ENCODE measurements at regions not wholly inside any gene's neighbourhood (a gene's known extent, or its start where the extent isn't known, plus 50 kb on each side); places are given as distances from the start of the nearest gene placed in this dataset.

- no peaks in the 10 kb centered on the region for H3K27me3 Mint-ChIP-seq
- no peak overlapping the region for H3K27ac Mint-ChIP-seq
- no peaks in the 10 kb centered on the region for H3K9me3 Mint-ChIP-seq (ENCODE audit: low read depth)
- ATAC-seq (no peak), DNase-seq (no peak)
- intact Hi-C loops (cut with DNase I, micrococcal nuclease): no loop called here
- no peak overlapping the region for H3K4me3 Mint-ChIP-seq
- ChIA-PET POLR2A (no interaction called here), CTCF (no interaction called here)
- H3K36me3 Mint-ChIP-seq (ENCODE audit: low read depth): no peaks in the 10 kb centered on the region
- no peaks in the 10 kb centered on the region for H3K4me1 Mint-ChIP-seq
These were observed 155.1 kb downstream of the MAT2B start for GRCh38 chr5:163660486-163660885.

DNA sequence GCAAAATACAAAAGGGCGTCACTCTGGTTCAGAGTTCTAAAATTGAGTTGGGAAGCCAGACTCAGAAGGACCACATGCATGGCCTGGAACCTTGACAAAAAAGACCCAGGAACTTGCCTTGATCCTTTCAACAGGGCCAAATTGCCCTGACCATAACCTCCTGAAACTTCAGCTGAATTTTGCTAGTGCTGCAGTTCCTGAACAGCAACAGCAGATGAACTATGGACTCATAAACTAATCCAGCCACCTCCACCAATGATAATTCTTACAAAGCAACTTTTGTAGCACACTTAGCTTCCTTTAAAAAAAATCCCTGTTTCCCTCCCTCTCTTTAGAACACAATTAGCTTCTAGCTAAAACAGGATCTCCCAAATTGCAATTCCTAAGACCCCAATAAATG lies 155.9 kb downstream of the MAT2B start:
- Mint-ChIP-seq H3K27me3 (peaks cover 1% of the 10 kb centered on the region), H3K36me3 (ENCODE audit: low read depth) (no peaks in the 10 kb centered on the region), H3K27ac (no peak overlapping the region), H3K4me1 (no peaks in the 10 kb centered on the region), H3K4me3 (no peak overlapping the region), H3K9me3 (ENCODE audit: low read depth) (no peaks in the 10 kb centered on the region)
- ATAC-seq: no peak
- intact Hi-C loops (cut with DNase I, micrococcal nuclease): no loop called here
- no peak for DNase-seq
- CTCF ChIA-PET: no interaction called here
- POLR2A ChIA-PET: no interaction called here

DNA sequence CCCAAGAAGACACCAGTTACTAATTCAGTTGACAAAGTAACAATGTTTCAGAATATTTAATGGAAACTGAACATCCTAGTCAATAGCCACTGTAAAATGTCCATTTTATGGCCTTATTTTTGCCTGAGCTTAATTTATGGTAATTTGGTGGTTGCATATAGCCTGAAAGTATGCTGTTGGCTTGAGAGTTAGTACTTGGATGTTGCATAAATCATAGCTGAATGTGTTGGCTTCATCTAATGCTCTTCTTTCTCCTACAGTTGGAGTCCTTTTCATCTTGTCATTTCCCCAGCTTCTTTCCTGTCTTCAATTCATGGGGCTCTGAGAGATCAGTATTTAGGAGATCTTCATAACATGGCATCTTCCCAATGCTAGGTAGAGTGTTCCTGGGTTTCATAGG lies 164.6 kb downstream of the MAT2B start:
- H3K9me3 Mint-ChIP-seq (ENCODE audit: low read depth): no peaks in the 10 kb centered on the region
- no peak overlapping the region for H3K4me3 Mint-ChIP-seq
- H3K36me3 Mint-ChIP-seq (ENCODE audit: low read depth): no peaks in the 10 kb centered on the region
- H3K4me1 Mint-ChIP-seq: no peaks in the 10 kb centered on the region
- intact Hi-C loops (cut with DNase I, micrococcal nuclease): no loop called here
- peaks cover 3% of the 10 kb centered on the region for H3K27me3 Mint-ChIP-seq
- ChIA-PET POLR2A (no interaction called here), CTCF (no interaction called here)
- no peak overlapping the region for H3K27ac Mint-ChIP-seq
- ATAC-seq (no peak), DNase-seq (no peak)

DNA sequence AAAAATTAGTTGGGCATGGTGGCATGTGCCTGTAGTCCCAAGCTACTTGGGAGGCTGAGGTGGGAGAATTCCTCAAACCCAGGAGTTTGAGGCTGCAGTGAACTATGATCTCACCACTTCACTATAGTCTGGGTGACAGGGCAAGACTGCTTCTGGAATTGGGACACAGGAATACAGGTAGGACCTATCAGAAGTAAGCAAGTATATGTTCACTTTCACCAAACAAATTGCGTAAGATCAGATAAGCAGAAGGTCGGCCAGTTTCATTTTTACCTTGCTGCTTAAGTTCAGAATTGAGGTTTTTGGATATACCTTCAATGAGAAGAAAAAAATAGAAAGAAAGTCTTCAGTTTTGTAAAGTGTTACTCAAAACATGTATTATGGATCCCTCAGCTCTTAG lies 171.7 kb downstream of the MAT2B start:
- intact Hi-C loops (cut with DNase I, micrococcal nuclease): no loop called here
- ChIA-PET CTCF (interaction anchor here (0.9 kb wide), 1 partner anchor 15 kb away, joined by 3 read pairs; no protein-coding TSS in a partner anchor), POLR2A (no interaction called here)
- no peak overlapping the region for H3K4me3 Mint-ChIP-seq
- ATAC-seq: no peak
- no peaks in the 10 kb centered on the region for H3K9me3 Mint-ChIP-seq (ENCODE audit: low read depth)
- DNase-seq: no peak
- H3K27me3 Mint-ChIP-seq: no peaks in the 10 kb centered on the region
- no peaks in the 10 kb centered on the region for H3K4me1 Mint-ChIP-seq
- H3K27ac Mint-ChIP-seq: no peak overlapping the region
- H3K36me3 Mint-ChIP-seq (ENCODE audit: low read depth): no peaks in the 10 kb centered on the region

GRCh38 chr5:163682234-163682633 lies 176.8 kb downstream of the MAT2B start:
- no peak for ATAC-seq
- CTCF ChIA-PET: no interaction called here

GRCh38 chr5:163687414-163687813 lies 182.0 kb downstream of the MAT2B start:
- Mint-ChIP-seq H3K4me3 (no peak overlapping the region), H3K36me3 (ENCODE audit: low read depth) (no peaks in the 10 kb centered on the region), H3K9me3 (ENCODE audit: low read depth) (no peaks in the 10 kb centered on the region), H3K27me3 (no peaks in the 10 kb centered on the region), H3K4me1 (no peaks in the 10 kb centered on the region), H3K27ac (no peak overlapping the region)
- ATAC-seq (no peak), DNase-seq (no peak)
- POLR2A ChIA-PET: no interaction called here
- intact Hi-C loops (cut with DNase I, micrococcal nuclease): no loop called here
- CTCF ChIA-PET: no interaction called here

More at GRCh38 chr5:163682234-163682633, 176.8 kb downstream of the MAT2B start:
- intact Hi-C loops (cut with DNase I, micrococcal nuclease): no loop called here
- H3K9me3 Mint-ChIP-seq (ENCODE audit: low read depth): no peaks in the 10 kb centered on the region
- DNase-seq: no peak
- no peaks in the 10 kb centered on the region for H3K36me3 Mint-ChIP-seq (ENCODE audit: low read depth)
- no peak overlapping the region for H3K4me3 Mint-ChIP-seq
- POLR2A ChIA-PET: no interaction called here
- H3K4me1 Mint-ChIP-seq: no peaks in the 10 kb centered on the region
- H3K27me3 Mint-ChIP-seq: no peaks in the 10 kb centered on the region
- no peak overlapping the region for H3K27ac Mint-ChIP-seq

DNA sequence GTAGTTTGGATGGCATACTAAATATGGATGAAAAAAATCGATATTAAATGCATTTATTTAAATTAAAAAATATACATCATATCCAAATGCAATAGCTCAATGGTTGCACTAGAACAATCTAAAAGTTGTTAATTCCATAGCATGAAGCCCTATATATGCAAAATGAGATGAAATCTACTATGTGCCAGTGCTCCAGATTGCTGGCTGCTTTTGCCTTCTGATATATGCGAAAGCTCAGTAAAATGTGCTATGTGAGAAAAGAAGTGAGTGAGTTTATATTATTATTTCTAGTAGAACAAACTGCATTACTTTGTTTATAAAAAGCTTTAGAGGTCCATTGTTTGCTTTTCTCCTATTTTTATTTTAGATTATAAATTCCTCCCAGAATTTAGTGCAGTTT lies 186.7 kb downstream of the MAT2B start:
- no peak overlapping the region for H3K4me3 Mint-ChIP-seq
- DNase-seq: no peak
- CTCF ChIA-PET: interaction anchor here (1.7 kb wide), 1 partner anchor 15 kb away, joined by 3 read pairs; no protein-coding TSS in a partner anchor
- H3K36me3 Mint-ChIP-seq (ENCODE audit: low read depth): no peaks in the 10 kb centered on the region
- H3K4me1 Mint-ChIP-seq: no peaks in the 10 kb centered on the region
- no peak for ATAC-seq
- H3K9me3 Mint-ChIP-seq (ENCODE audit: low read depth): no peaks in the 10 kb centered on the region
- no peak overlapping the region for H3K27ac Mint-ChIP-seq
- POLR2A ChIA-PET: no interaction called here
- intact Hi-C loops (cut with DNase I, micrococcal nuclease): loop anchor here in 1 of 2 experiments (10.0 kb wide), 1 partner anchor 127 kb away; no protein-coding TSS in a partner anchor
- H3K27me3 Mint-ChIP-seq: no peaks in the 10 kb centered on the region

GRCh38 chr5:163695830-163696578 lies 190.6 kb downstream of the MAT2B start:
- H3K36me3 Mint-ChIP-seq (ENCODE audit: low read depth): no peaks in the 10 kb centered on the region
- no peak overlapping the region for H3K4me3 Mint-ChIP-seq
- H3K9me3 Mint-ChIP-seq (ENCODE audit: low read depth): no peaks in the 10 kb centered on the region
- H3K27ac Mint-ChIP-seq: no peak overlapping the region
- ChIA-PET CTCF (interaction anchor here (0.6 to 1.4 kb wide), 3 partner anchors 808 to 1557 kb away, joined by 3 to 4 read pairs (median 3); no protein-coding TSS in a partner anchor), POLR2A (no interaction called here)
- peak; percentile 5 for DNase-seq
- no peaks in the 10 kb centered on the region for H3K4me1 Mint-ChIP-seq
- H3K27me3 Mint-ChIP-seq: peaks cover 2% of the 10 kb centered on the region
- intact Hi-C loops (cut with DNase I, micrococcal nuclease): loop anchor here (2.0 to 10.0 kb wide), 4 partner anchors 131 to 1511 kb away; no protein-coding TSS in a partner anchor
- peak; percentile 49 for ATAC-seq

- H3K4me1 Mint-ChIP-seq: no peaks in the 10 kb centered on the region
- peaks cover 2% of the 10 kb centered on the region for H3K27me3 Mint-ChIP-seq
- H3K9me3 Mint-ChIP-seq (ENCODE audit: low read depth): no peaks in the 10 kb centered on the region
- ATAC-seq: no peak
- no peak for DNase-seq
- H3K4me3 Mint-ChIP-seq: no peak overlapping the region
- CTCF ChIA-PET: interaction anchor here (0.7 to 1.4 kb wide), 2 partner anchors 807 to 1537 kb away, joined by 3 to 4 read pairs; no protein-coding TSS in a partner anchor
- no peaks in the 10 kb centered on the region for H3K36me3 Mint-ChIP-seq (ENCODE audit: low read depth)
- H3K27ac Mint-ChIP-seq: no peak overlapping the region
- POLR2A ChIA-PET: no interaction called here
- intact Hi-C loops (cut with DNase I, micrococcal nuclease): loop anchor here (2.0 to 10.0 kb wide), 4 partner anchors 132 to 1511 kb away; no protein-coding TSS in a partner anchor
These were observed 191.1 kb downstream of the MAT2B start for GRCh38 chr5:163696579-163696887.

GRCh38 chr5:163706053-163706771 lies 200.8 kb downstream of the MAT2B start:
- ChIA-PET POLR2A (no interaction called here), CTCF (no interaction called here)
- ATAC-seq: no peak

GRCh38 chr5:163712011-163712410 lies 206.6 kb downstream of the MAT2B start:
- H3K27me3 Mint-ChIP-seq: no peaks in the 10 kb centered on the region

More at GRCh38 chr5:163706053-163706771, 200.8 kb downstream of the MAT2B start:
- intact Hi-C loops (cut with DNase I, micrococcal nuclease): no loop called here
- Mint-ChIP-seq H3K4me3 (no peak overlapping the region), H3K4me1 (no peaks in the 10 kb centered on the region), H3K9me3 (ENCODE audit: low read depth) (no peaks in the 10 kb centered on the region), H3K36me3 (ENCODE audit: low read depth) (no peaks in the 10 kb centered on the region), H3K27ac (no peak overlapping the region), H3K27me3 (peaks cover 2% of the 10 kb centered on the region)
- no peak for DNase-seq

GRCh38 chr5:163718272-163718671 lies 212.9 kb downstream of the MAT2B start:
- H3K9me3 Mint-ChIP-seq (ENCODE audit: low read depth): peaks cover 2% of the 10 kb centered on the region
- intact Hi-C loops (cut with DNase I, micrococcal nuclease): no loop called here
- DNase-seq (no peak), ATAC-seq (no peak)
- no peaks in the 10 kb centered on the region for H3K27me3 Mint-ChIP-seq
- ChIA-PET POLR2A (interaction anchor here (0.7 kb wide), 1 partner anchor 23 kb away, joined by 10 read pairs; no protein-coding TSS in a partner anchor), CTCF (no interaction called here)
- no peaks in the 10 kb centered on the region for H3K4me1 Mint-ChIP-seq
- H3K36me3 Mint-ChIP-seq (ENCODE audit: low read depth): no peaks in the 10 kb centered on the region
- H3K4me3 Mint-ChIP-seq: no peak overlapping the region
- no peak overlapping the region for H3K27ac Mint-ChIP-seq

More at GRCh38 chr5:163712011-163712410, 206.6 kb downstream of the MAT2B start:
- no peak overlapping the region for H3K27ac Mint-ChIP-seq
- DNase-seq (no peak), ATAC-seq (no peak)
- no peaks in the 10 kb centered on the region for H3K4me1 Mint-ChIP-seq
- peaks cover 2% of the 10 kb centered on the region for H3K9me3 Mint-ChIP-seq (ENCODE audit: low read depth)
- no peaks in the 10 kb centered on the region for H3K36me3 Mint-ChIP-seq (ENCODE audit: low read depth)
- intact Hi-C loops (cut with DNase I, micrococcal nuclease): no loop called here
- POLR2A ChIA-PET: no interaction called here
- CTCF ChIA-PET: no interaction called here
- H3K4me3 Mint-ChIP-seq: no peak overlapping the region
